ENCODE measurements at regions not wholly inside any gene's neighbourhood (a gene's known extent, or its start where the extent isn't known, plus 50 kb on each side); places are given as distances from the start of the nearest gene placed in this dataset.
"Not testable (repeated sequence)": the region's sequence is repeated elsewhere in the genome, so short reads cannot be mapped to it uniquely, and the experiment has no call there.

- Mint-ChIP-seq H3K27ac (ENCODE audit: unreplicated experiment) (no peak overlapping the region), H3K36me3 (ENCODE audit: insufficient read depth, unreplicated experiment) (no peaks in the 10 kb centered on the region), H3K4me3 (ENCODE audit: low read depth, unreplicated experiment) (no peak overlapping the region), H3K9me3 (ENCODE audit: low read depth, unreplicated experiment) (peaks cover 12% of the 10 kb centered on the region), H3K4me1 (ENCODE audit: low read depth, unreplicated experiment) (no peaks in the 10 kb centered on the region), H3K27me3 (ENCODE audit: unreplicated experiment) (no peaks in the 10 kb centered on the region)
- intact Hi-C loops (cut with micrococcal nuclease; ENCODE audit: unreplicated experiment): no loop called here
- CTCF ChIA-PET: no interaction called here
- BruUV-seq (replicated peaks): no TSS peak
- no peak for DNase-seq
- TF ChIP-seq CTCF (IDR thresholded peaks at IDR 0.05; ENCODE audit: unreplicated experiment): no peak
Measured at GRCh38 chr11:38640854-38641253, 2042.8 kb upstream of the RAG2 start.

GRCh38 chr11:38612701-38613100 is 2014.7 kb upstream of the RAG2 start:
- no TSS peak for BruUV-seq (replicated peaks)
- H3K9me3 Mint-ChIP-seq (ENCODE audit: low read depth, unreplicated experiment): peaks cover 13% of the 10 kb centered on the region

GRCh38 chr11:38601371-38601770 is 2003.3 kb upstream of the RAG2 start:
- H3K4me3 Mint-ChIP-seq (ENCODE audit: low read depth, unreplicated experiment); H3K27me3 Mint-ChIP-seq (ENCODE audit: unreplicated experiment); intact Hi-C loops (cut with micrococcal nuclease; ENCODE audit: unreplicated experiment); H3K4me1 Mint-ChIP-seq (ENCODE audit: low read depth, unreplicated experiment); H3K27ac Mint-ChIP-seq (ENCODE audit: unreplicated experiment); CTCF ChIA-PET; DNase-seq; BruUV-seq (replicated peaks); H3K36me3 Mint-ChIP-seq (ENCODE audit: insufficient read depth, unreplicated experiment): not testable (repeated sequence)
- H3K9me3 Mint-ChIP-seq (ENCODE audit: low read depth, unreplicated experiment): peaks cover 13% of the 10 kb centered on the region

More at GRCh38 chr11:38612701-38613100, 2014.7 kb upstream of the RAG2 start:
- no peak overlapping the region for H3K4me3 Mint-ChIP-seq (ENCODE audit: low read depth, unreplicated experiment)
- no peak for DNase-seq
- no peak overlapping the region for H3K27ac Mint-ChIP-seq (ENCODE audit: unreplicated experiment)
- H3K36me3 Mint-ChIP-seq (ENCODE audit: insufficient read depth, unreplicated experiment): no peaks in the 10 kb centered on the region
- H3K4me1 Mint-ChIP-seq (ENCODE audit: low read depth, unreplicated experiment): no peaks in the 10 kb centered on the region
- CTCF ChIA-PET: no interaction called here
- intact Hi-C loops (cut with micrococcal nuclease; ENCODE audit: unreplicated experiment): no loop called here
- no peak for TF ChIP-seq CTCF (IDR thresholded peaks at IDR 0.05; ENCODE audit: unreplicated experiment)
- H3K27me3 Mint-ChIP-seq (ENCODE audit: unreplicated experiment): no peaks in the 10 kb centered on the region

GRCh38 chr11:38598418-38598817 is 2000.4 kb upstream of the RAG2 start:
- intact Hi-C loops (cut with micrococcal nuclease; ENCODE audit: unreplicated experiment): no loop called here
- Mint-ChIP-seq H3K27ac (ENCODE audit: unreplicated experiment) (no peak overlapping the region), H3K9me3 (ENCODE audit: low read depth, unreplicated experiment) (peaks cover 8% of the 10 kb centered on the region), H3K4me1 (ENCODE audit: low read depth, unreplicated experiment) (no peaks in the 10 kb centered on the region), H3K36me3 (ENCODE audit: insufficient read depth, unreplicated experiment) (no peaks in the 10 kb centered on the region), H3K27me3 (ENCODE audit: unreplicated experiment) (no peaks in the 10 kb centered on the region), H3K4me3 (ENCODE audit: low read depth, unreplicated experiment) (no peak overlapping the region)
- no peak for DNase-seq
- TF ChIP-seq CTCF (IDR thresholded peaks at IDR 0.05; ENCODE audit: unreplicated experiment): no peak
- CTCF ChIA-PET: no interaction called here
- BruUV-seq (replicated peaks): no TSS peak

GRCh38 chr11:38595359-38596016 is 1997.5 kb upstream of the RAG2 start:
- H3K27ac Mint-ChIP-seq (ENCODE audit: unreplicated experiment); intact Hi-C loops (cut with micrococcal nuclease; ENCODE audit: unreplicated experiment); H3K4me3 Mint-ChIP-seq (ENCODE audit: low read depth, unreplicated experiment); CTCF ChIA-PET; BruUV-seq (replicated peaks); H3K27me3 Mint-ChIP-seq (ENCODE audit: unreplicated experiment); H3K9me3 Mint-ChIP-seq (ENCODE audit: low read depth, unreplicated experiment); H3K4me1 Mint-ChIP-seq (ENCODE audit: low read depth, unreplicated experiment); DNase-seq; H3K36me3 Mint-ChIP-seq (ENCODE audit: insufficient read depth, unreplicated experiment): not testable (repeated sequence)

Data from Calu3 (cell line).